NCI-H2196 treated with DMSO at 0.1 percent for 48 hours (cell line): ENCODE measurements at regions not wholly inside any gene's neighbourhood (a gene's known extent, or its start where the extent isn't known, plus 50 kb on each side); places are given as distances from the start of the nearest gene placed in this dataset.

Experiments used
- DNase-seq: peaks from one replicate; lab custom pipeline; 2025; ENCODE audit not compliant: unreplicated experiment; lab: John Stamatoyannopoulos, UW

DNA sequence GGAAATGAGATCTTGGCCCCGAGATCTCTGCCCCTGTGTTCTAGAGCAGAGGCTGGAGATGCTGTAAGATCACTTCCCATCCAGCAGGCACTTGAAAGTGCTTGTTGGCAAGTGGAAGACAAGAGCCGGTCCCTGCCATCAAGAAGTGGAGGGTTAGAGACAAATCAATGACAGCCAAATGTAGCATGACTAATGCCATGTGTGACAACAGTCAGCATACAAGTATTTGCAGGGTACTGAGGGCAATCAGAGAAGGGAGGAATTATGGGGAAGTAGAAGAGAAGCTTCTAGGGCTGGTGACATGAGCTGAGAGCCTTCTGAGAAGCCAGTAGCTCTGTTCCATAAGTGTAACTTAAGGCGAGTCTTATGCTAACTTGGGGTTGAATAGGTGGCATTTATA is 58.6 kb downstream of the TMEM17 start:
- DNase-seq, result no peak

DNA sequence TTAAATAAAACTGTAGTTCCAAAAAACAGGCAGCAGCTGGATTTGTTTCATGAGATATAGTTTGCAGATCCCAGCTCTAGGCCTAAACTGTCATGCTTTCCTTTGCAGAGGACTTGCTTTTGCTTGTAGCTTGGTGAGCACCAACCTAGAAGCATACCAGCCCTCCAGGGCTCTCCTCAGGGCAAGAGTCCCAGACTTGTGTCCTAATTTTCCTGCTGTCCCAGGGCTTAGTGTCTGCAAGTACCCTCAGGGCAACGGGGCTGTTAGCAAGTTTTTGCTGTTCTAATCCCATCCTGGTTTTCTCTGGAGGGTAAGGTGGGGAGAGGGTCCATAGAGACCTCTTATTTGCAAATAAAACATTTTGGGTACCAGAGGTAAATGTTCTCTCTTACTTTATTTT is 59.5 kb downstream of the TMEM17 start:
- no peak for DNase-seq

DNA sequence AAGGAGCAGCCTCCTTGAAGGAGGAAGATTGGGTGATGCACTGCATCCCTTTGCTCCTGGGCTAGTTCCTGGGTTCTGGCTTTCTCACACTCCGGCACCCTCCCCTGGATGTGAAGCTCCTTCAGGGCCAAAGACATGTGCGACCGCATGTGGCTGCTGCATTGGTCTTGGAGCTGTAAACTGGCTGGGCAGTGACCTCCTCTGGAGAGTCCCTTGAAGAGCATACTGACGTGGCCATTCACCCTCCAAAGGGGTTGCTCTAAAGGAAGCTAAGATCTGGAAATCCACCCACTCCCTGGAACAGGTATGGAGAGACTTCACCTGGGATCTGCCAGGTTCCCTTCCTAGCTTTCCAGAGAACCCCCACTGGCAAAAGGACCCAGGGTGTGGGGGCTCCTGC is 62.1 kb downstream of the TMEM17 start:
- no peak for DNase-seq

DNA sequence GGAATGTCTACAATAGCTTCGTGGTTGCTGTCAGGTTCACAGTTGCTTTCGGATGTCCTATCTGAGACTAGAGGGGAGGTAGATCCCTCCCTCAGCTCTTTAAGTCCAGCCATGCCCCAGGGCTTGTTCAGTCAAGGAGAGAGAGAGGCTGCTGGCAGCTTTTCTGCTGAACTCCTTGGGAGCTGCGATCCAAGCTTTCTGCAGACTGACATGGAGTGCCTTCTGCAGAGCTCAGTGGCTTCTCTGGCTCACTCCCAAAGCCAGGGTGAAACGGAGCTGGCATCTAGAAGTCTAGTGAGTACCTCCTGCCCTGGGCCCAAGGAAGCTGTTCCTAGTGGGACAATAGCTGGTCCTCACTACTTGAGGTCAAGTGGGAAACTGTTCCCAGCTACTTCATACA is 62.5 kb downstream of the TMEM17 start:
- no peak for DNase-seq

DNA sequence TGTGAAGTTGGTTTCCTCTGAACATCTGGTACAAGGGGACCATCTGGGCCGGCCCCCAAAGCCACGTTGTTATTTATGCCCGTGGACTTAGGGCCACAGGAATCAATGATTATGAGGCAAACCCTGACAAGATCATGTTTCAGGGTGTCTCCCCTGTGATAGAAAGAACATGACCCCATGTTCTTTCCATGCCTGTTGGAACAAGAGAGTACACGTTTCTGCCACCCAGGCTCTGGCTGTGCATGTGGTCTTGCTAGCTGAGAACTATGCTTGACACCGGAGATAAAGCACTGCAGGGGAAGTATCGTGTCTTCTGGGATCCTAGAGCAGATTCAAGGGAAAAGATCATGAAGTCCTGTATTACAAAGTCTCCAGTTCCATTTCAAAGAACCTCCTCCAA is 64.2 kb downstream of the TMEM17 start:
- DNase-seq, result no peak

DNA sequence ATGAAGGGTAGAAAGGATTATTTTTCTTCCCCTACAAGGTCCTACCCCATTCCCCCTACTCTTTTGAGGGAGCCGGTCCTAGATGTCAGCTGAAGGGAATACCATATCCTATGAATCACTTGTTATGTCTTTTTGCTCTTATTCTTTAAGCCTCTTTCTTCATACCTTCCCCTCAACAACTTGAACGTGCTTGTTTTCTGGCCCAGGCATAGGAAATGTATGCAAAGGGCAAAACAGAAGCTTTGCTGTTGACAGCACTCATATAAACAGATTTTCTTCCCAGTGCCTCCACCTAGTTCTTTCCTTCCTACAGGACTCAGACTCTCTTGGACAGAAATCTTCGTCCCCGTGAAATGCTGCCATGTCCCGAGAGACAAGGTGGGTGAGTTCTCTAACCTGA is 64.6 kb downstream of the TMEM17 start:
- DNase-seq, result no peak

DNA sequence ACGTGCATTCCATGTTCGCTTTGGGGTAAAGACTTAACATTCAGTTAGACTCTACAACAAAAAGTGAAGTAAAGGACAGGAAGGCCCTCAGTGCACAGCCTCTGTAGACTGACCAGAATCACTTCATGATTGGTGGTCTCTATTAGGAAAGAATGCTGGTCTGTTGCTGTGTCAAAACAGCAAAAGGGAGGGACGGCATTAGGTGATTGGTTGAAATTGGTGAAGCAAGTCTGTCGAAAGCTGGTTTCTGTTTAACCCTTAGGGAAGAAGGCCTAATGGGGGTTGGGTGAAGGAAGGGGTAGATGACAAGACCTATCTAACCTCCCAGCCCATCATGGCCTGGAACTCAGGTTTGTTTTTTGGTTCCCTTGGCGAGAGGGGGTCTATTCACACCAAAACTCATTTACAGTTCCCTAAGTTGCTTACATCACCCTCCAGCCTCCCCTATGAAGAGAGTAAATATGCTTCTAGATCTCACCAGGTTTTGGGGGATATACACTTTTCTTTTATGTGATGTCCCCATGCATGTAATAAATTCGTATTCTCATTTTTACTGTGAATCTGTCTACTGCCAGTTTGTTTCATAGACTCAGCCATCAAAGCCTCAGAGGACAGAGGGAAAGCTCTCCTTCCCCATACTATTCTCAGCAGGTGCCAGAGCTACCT is 65.6 kb downstream of the TMEM17 start:
- DNase-seq, result no peak

DNA sequence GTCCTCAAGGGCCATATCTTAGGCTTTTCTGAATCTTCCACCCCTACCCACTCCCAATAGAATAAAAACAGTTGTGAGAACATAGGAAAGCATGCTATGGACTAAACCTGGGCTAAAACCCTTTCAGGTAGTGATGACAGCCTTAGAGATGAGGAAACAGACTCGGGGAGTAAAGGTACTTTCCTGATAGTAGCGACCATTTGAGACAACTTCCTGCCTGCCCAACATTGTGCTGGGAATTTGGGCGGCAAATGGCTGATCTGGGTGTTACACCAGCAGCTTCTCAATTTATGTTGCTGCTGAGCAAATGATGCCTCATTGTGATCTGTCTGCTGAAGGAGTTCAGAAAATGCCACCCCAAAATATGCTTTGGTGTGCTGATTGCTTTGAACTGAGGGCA is 66.6 kb downstream of the TMEM17 start:
- DNase-seq, result no peak

DNA sequence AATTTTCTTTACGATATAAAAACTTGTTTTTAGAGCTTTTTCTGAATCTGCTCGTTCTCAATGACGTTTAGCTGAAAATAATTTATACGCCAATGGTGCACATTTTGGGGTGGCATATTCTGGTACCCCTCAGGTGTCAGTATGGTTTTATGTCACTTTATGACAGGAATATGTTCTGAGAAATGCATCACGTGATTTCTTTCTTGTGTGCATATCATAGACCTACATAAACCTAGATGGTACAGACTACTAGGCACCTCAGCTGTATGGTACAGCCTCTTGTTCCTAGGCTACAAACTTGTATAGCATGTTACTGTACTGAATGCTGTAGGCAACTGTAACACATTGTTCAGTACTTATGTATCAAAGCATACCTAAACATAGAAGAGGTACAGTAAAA is 68.2 kb downstream of the TMEM17 start:
- no peak for DNase-seq

DNA sequence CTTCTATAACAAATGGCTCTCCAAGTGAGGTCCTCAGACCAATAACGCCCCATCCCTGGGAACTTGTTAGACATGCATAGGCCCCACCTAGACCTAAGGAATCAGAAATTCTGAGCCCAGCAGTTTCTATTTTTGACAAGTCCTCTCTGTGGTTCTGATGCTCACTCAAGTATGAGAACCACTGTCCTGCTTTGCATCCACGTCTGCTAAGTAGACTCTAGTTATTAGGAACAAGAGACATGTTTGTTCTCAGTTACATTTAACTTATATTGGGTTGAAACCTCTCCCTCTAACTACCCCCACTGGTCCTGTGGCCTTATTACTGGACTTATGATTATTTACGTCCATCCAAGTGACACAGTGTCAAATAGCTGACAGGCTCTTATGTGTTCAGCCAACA is 70.3 kb downstream of the TMEM17 start:
- no peak for DNase-seq

DNA sequence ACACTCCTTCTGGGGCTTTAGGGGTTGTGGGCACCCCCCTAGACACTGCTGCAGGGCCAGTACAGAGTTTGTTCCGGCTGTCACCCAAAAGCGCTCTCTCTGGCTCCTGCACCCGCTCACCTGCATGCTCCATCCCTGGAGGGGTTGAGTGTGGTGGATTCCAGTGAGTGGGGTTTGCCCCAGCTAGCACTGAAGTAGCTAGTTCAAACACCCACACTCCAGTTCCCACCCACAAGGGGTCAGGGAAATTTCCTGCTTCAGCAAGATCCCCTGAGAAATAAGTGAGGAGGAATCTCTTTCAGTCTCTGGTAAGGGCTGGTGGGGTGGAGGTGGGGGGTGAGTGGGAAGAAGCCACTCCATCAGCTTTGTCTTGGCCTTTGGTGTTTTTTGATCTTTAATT is 73.6 kb downstream of the TMEM17 start:
- DNase-seq, result no peak

DNA sequence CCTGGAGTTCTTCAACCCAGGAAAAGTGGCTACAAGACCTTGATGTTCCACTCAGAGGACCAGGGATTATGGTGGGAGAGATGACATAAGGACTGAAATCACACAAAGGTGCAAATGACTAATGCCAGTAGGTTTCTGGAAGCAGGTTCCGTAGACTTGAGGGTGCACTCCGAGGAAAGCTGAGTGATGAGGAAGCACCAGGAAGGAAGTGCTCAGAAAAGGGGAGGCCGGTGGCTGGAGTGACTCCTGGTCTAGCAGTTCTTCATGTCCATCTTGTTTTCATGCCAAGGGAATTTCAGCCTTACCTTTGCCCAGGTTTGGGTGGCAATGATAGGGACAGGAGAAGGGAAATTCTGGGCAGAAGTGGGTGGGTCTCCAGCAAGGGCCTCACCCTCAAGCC is 74.5 kb downstream of the TMEM17 start:
- DNase-seq, result no peak

DNA sequence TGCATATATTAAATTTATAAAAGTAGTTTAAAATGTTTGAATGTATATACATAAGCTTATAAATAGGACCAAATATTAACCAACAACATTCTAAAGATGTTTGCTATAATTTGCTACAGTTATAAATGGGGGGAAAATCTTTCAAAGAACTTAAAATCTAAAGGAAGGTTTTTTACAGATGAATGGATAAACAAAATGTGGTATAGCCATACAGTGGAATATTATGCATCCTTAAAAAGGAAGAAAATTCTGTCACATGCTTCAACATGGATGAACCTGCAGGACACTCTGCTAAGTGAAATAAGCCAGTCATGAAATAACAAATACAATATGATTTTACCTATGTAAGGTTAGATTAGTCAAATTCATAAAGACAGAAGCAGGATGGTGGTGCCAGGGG is 75.8 kb downstream of the TMEM17 start:
- DNase-seq, result no peak

DNA sequence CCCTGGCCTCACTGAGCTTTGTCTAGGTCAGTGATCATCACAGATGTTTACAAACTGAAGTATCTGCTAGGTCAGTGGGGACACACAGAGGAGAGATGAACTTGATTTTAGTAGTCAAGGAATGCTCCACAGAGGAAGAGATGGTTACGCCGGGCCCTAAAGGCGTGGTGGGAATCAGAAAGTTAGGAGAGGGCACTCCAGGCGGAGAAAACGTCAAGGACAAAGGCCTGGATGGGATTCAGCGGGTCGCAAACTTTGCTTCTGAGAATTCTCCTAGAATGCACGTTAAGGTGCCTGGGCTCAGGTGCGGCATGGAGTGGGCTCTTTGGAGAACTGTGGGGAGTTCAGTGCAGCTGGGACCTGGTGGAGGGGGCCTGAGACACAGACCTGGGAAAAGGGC is 78.8 kb downstream of the TMEM17 start:
- DNase-seq, result no peak

DNA sequence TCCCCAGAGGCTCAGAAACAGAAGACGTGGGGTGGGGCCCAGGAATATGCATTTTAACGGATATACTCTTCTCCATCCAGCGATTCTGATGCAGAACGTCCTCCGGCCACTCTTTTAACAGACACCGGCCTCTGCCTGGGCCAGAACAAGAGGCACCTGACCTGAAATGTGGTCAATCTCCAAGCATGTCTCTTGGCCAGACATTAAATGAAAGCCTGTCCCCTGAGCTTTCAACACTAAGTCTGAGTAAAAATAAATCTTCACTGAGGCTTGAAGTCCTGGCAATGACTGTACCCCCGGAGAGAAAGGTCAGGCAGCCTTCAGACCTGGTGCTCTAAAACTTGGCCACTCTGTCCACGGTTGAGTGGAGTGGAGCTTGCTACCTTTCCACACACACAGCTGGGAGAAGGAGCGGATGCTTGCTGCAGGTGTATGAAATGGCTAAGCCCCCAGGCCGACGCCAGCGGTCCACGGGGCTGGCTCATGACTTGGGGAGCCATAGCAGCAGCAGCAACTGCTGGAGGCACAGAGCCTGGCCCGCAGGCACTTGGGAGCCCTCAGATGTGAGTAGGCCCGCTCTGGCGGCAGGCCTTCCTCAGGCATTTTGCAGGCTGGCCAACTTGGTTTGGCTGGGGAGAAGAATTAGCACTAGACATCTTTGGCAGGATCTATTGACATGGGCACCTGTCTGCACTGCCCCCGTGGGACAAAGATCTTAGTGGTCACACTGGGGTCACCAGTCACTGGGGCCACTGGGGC is 79.7 kb downstream of the TMEM17 start:
- DNase-seq, result no peak

DNA sequence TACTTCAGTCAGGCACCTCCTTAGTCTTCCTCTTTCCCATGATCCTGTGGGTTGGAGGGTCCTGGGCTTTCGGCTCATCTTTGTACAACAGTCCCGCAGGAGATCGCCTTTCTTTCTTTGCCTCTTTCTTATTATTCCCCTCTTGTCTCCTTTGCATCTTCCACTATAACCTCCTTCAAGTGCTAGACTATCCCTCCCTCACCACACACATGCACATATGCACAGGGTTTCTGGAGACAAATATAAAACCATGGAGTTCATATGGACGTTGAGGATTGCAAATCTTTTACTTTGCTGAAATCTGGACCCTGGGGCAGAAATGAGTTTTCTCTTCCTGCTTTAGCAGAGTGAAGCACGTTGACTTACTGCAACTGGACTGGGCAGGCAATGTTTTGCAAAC is 80.3 kb downstream of the TMEM17 start:
- DNase-seq, result no peak

DNA sequence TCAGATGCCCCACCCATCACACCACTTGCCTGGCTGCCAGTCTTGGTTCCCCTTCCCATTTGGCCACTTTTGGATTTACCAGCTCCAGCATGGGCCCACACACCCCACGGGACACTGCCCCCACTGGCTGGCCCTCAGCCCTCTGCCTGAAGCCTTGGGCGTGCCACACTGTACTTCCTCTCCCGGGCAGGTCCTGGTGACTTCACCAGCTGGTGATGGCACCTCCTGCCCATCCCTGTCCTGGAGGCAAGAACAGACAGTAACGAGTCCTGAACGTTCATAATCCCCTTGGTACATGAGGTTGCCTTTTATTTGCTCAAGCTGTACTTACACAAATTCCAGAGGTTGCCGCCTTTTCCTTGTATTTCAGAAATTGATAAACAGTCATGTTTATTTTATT is 81.1 kb downstream of the TMEM17 start:
- no peak for DNase-seq

DNA sequence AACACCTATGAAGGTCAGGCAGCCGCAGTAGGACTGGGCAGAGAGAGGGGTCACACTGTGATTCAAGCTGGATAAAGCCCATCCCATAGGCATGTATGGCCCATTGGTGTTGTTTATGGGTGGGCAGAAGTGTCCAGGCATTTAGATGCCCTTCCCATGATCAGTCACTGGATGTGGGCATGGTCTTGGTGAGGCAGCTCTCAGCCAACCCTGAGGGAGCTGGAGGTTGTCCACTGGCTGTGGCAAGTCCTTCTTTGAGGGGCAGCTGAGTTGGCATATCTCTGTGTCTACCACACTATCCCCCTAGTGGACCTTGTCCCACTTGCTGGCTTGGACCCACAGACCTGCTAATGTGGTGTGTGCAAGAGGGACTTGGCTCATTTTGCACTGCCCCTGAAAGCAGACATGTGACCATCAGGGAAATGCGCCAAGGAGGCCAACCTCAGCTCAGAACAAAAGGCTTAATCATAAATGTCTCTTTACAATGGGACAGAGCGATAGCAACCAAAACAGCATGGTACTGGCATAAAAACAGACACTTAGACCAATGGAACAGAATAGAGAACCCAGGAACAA is 82.0 kb downstream of the TMEM17 start:
- DNase-seq, result no peak

DNA sequence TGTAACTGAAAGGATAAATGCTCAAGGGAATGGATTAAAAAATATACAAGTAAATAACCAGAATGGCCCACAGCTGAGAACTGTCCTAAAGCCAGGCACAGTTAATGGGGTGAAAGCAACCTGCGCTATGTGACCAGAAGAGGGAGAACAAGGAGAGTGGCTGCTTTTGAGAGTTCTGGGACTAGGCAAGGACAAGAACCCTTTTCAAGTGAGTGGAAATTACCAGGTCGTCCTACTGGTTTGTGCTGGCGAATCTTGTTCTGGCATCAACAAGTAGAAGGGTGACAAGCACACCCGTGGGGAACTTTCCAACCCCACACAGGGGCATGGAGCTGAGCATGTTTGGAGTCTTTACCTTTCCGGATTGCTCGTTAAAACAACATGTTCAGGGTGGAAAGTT is 82.8 kb downstream of the TMEM17 start:
- no peak for DNase-seq

DNA sequence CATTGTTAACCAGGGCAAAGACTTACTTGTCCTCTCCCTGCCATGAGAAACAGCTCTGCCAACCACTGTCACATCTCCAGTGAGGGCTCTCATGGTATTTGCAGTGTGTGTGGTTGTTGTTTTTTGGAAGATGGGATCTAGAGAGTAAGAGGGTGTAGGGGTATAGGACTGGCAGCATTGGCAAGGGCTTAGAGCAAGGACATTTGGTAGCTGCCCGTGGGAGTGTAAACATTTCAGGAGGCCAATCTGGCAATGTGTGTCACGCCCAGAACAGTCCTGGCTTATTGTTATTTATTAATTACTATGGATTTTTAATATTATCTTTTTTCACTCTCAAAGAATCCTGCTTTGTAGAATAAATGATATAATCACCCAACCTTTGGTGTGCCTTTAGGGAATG is 90.5 kb downstream of the TMEM17 start:
- no peak for DNase-seq

DNA sequence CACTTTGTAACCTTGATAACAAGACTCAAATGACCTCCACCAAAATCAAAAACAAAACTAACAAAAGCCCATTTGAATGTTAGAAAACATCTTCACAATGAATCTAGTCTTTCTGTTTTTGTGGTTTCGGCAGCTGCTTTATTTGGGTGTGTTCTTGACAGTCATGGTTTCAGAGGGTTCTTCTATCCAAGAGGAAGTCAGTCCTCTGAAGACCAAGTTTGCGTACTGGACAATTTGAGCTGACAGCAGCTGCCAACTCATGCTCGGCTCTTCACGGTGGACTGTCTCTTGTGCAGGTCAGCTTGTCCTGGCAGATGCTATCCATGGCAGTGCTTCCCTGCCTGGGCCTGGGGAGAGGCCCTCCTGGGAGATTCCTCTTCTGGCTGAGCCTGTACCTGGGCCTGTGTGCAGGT is 91.0 kb downstream of the TMEM17 start:
- DNase-seq, result no peak

DNA sequence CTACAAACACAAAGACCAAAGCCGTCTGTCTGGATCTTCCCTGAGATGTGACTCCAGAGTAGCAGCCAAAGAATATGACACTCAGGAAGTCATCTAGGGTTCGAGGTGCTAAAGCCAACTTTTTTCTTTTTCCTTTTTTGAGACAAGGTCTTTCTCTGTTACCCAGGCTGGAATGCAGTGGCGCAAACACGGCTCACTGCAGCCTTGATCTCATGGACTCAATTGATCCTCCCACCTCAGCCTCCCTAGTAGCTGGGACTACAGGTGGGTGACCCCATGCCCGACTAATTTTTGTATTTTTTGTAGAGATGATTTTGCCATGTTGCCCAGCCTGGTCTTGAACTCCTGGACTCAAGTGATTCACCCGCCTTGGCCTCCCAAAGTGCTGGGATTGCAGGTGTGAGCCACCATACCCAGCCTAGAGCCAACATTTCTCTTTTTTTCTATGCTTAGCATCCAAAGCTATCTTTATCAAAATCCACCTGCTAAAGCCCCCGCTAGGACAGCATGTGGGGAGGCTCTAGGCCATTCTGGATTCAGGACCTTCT is 92.8 kb downstream of the TMEM17 start:
- DNase-seq, result no peak
